Sigmoid colon (tissue), 6 donors: ENCODE measurements at regions not wholly inside any gene's neighbourhood (a gene's known extent, or its start where the extent isn't known, plus 50 kb on each side); places are given as distances from the start of the nearest gene placed in this dataset.

Experiments
- DNase-seq: peaks from one replicate; pipeline ENCODE4 v3.0.0-alpha.2; 2019
- H3K27ac ChIP-seq, 4 donors: fragments of 200-600 bp; sonication (generic); one replicate each; pipeline ENCODE4 v1.5.1; 2016 to 2019; ENCODE audit warnings: mild to moderate bottlenecking in 1 of 4
- H3K27me3 ChIP-seq, 3 donors: fragments of 200-600 bp; sonication (generic); one replicate each; pipeline ENCODE4 v1.5.1; 2019; ENCODE audit warnings: mild to moderate bottlenecking in 1 of 3
- H3K36me3 ChIP-seq, 4 donors: fragments of 200-600 bp; sonication (generic); one replicate each; pipeline ENCODE4 v1.5.1; 2016 to 2019
- H3K4me1 ChIP-seq, 4 donors: fragments of 200-600 bp; sonication (generic); one replicate each; pipeline ENCODE4 v1.5.1; 2017 to 2019
- H3K4me3 ChIP-seq, 4 donors: fragments of 200-600 bp; sonication (generic); one replicate each; pipeline ENCODE4 v1.5.1; 2017 to 2019; ENCODE audit warnings: mild to moderate bottlenecking in 2 of 4, moderate library complexity in 1 of 4
- H3K9me3 ChIP-seq, 4 donors: fragments of 200-600 bp in 3 of 4; sonication (generic) in 3 of 4; one replicate each; pipeline versions ENCODE4 v1.5.1 to v1.6.1; 2013 to 2019
- CTCF ChIP-seq, 4 experiments: fragments of 450-650 bp in 3 of 4; fragments of 200-600 bp in 1 of 4; IDR thresholded peaks; one replicate each; pipeline ENCODE4 v1.5.1; 2016 to 2019; ENCODE audit warnings: antibody characterized with exemption in 4 of 4, mild to moderate bottlenecking in 3 of 4, moderate library complexity in 2 of 4
- EP300 ChIP-seq, 4 donors: sonication (generic); formaldehyde crosslinking; IDR thresholded peaks; one replicate each; pipeline ENCODE4 v1.6.1; 2017; ENCODE audit warnings: antibody characterized with exemption in 4 of 4
- POLR2A ChIP-seq, 2 donors: fragments of 450-650 bp; IDR thresholded peaks; one replicate each; pipeline ENCODE4 v1.6.1; 2016; ENCODE audit warnings: antibody characterized with exemption in 2 of 2, mild to moderate bottlenecking in 2 of 2, moderate library complexity in 2 of 2
- POLR2AphosphoS5 ChIP-seq, 4 donors: sonication (generic); formaldehyde crosslinking; IDR thresholded peaks; one replicate each; pipeline ENCODE4 v1.6.1; 2017; ENCODE audit warnings: antibody characterized with exemption in 4 of 4
- WGBS, 2 donors: extraction: QIAGEN DNeasy Blood & Tissue Kit; methylation state at CpG; one replicate each; pipeline ENCODE4 v1.1.7; 2013; 5-methylcytosine and 5-hydroxymethylcytosine counted together
- intact Hi-C: fragments of 100-400 bp; cut with DNase I; formaldehyde crosslinking; loops from one replicate; pipeline ENCODE4 v1.15.1; 2023
- donor health status: healthy with polysubstance abuse.
- donor health status: healthy.

GRCh38 chr6:105611606-105612005 lies 208.7 kb upstream of the PREP start:
- DNase-seq = no peak
- no peaks in the 10 kb centered on the region for H3K9me3 ChIP-seq
- 35 to 58% methylated on average over 2 of the region's 2 CpGs for WGBS, 2 donors
- H3K36me3 ChIP-seq = no peaks in the 10 kb centered on the region
- TF ChIP-seq CTCF (IDR thresholded peaks at IDR 0.05) (no peak), POLR2AphosphoS5 (IDR thresholded peaks at IDR 0.05) (no peak), EP300 (IDR thresholded peaks at IDR 0.05) (no peak), POLR2A (IDR thresholded peaks at IDR 0.05) (no peak)
- peaks cover 0 to 5% (median 2%) of the 10 kb centered on the region in 4 donors for H3K4me1 ChIP-seq
- no peak overlapping the region for H3K27ac ChIP-seq
- H3K4me3 ChIP-seq = no peak overlapping the region
- intact Hi-C loops = no loop called here
- no peaks in the 10 kb centered on the region for H3K27me3 ChIP-seq

GRCh38 chr6:105609375-105609991 lies 206.6 kb upstream of the PREP start:
- H3K4me1 ChIP-seq = peaks cover 0 to 9% (median 7%) of the 10 kb centered on the region in 4 donors
- intact Hi-C loops = loop anchor here (10.0 kb wide), 1 partner anchor 385 kb away; no protein-coding TSS in a partner anchor
- DNase-seq = peak; percentile 61
- H3K27me3 ChIP-seq = no peaks in the 10 kb centered on the region
- no peaks in the 10 kb centered on the region for H3K9me3 ChIP-seq
- WGBS, 2 donors = 34 to 41% methylated on average over 14 of the region's 14 CpGs
- H3K27ac ChIP-seq = peak overlapping the region in 1 of 4 donors; percentile 5
- TF ChIP-seq CTCF (IDR thresholded peaks at IDR 0.05) = no peak
- no peak for TF ChIP-seq POLR2A (IDR thresholded peaks at IDR 0.05)
- TF ChIP-seq POLR2AphosphoS5 (IDR thresholded peaks at IDR 0.05) = no peak
- no peak for TF ChIP-seq EP300 (IDR thresholded peaks at IDR 0.05)
- H3K36me3 ChIP-seq = no peaks in the 10 kb centered on the region
- H3K4me3 ChIP-seq = no peak overlapping the region

- Histone ChIP-seq H3K4me3 (no peak overlapping the region), H3K27ac (no peak overlapping the region), H3K4me1 (peaks cover 0 to 16% (median 14%) of the 10 kb centered on the region in 4 donors), H3K27me3 (no peaks in the 10 kb centered on the region), H3K36me3 (no peaks in the 10 kb centered on the region), H3K9me3 (no peaks in the 10 kb centered on the region)
- DNase-seq = no peak
- 48 to 72% methylated on average over 10 of the region's 10 CpGs for WGBS, 2 donors
- TF ChIP-seq EP300 (IDR thresholded peaks at IDR 0.05) = no peak
- TF ChIP-seq CTCF (IDR thresholded peaks at IDR 0.05) = no peak
- no peak for TF ChIP-seq POLR2AphosphoS5 (IDR thresholded peaks at IDR 0.05)
- TF ChIP-seq POLR2A (IDR thresholded peaks at IDR 0.05) = no peak
- intact Hi-C loops = loop anchor here (10.0 kb wide), 1 partner anchor 386 kb away; no protein-coding TSS in a partner anchor
Measured at GRCh38 chr6:105608711-105609374, 206.0 kb upstream of the PREP start.

- Histone ChIP-seq H3K27ac (no peak overlapping the region), H3K4me3 (no peak overlapping the region), H3K36me3 (no peaks in the 10 kb centered on the region), H3K4me1 (peaks cover 0 to 25% (median 22%) of the 10 kb centered on the region in 4 donors), H3K9me3 (no peaks in the 10 kb centered on the region), H3K27me3 (no peaks in the 10 kb centered on the region)
- WGBS, 2 donors = 47 to 81% methylated on average over 5 of the region's 5 CpGs
- DNase-seq = no peak
- TF ChIP-seq POLR2AphosphoS5 (IDR thresholded peaks at IDR 0.05) (no peak), EP300 (IDR thresholded peaks at IDR 0.05) (no peak), POLR2A (IDR thresholded peaks at IDR 0.05) (no peak), CTCF (IDR thresholded peaks at IDR 0.05) (no peak)
- intact Hi-C loops = loop anchor here (10.0 kb wide), 1 partner anchor 387 kb away; no protein-coding TSS in a partner anchor
Measured at GRCh38 chr6:105607636-105608621, 205.0 kb upstream of the PREP start.
